ENCODE measurements at regions not wholly inside any gene's neighbourhood (a gene's known extent, or its start where the extent isn't known, plus 50 kb on each side); places are given as distances from the start of the nearest gene placed in this dataset.
A peak's percentile ranks its signal among the peaks of the same experiment; 100 is the strongest.

DNA sequence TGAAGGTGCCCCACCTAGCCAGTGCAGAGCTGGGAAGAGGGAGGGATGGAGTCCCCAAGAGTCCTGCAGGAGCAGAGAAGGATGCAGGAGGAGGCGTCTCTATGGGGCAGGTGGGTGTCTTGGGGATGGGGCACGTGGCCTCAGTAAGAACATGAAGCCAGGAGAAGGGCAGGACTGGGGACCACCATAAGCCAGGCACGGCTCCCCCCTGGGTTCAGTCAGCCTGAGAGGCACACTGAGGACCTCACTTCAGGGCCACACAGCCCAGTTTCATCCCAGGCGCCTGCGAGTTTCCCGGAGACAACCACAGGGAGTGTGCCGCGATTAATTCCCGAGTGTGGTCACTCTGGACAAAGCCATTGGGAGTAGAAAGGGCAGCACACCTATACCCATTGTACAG lies 120.3 kb downstream of the GYPC start:
- no peaks in the 10 kb centered on the region for H3K9me3 ChIP-seq
- H3K36me3 ChIP-seq, result no peaks in the 10 kb centered on the region
- WGBS, 2 donors (ENCODE audit: low coverage in 1 of 2), result 70% methylated on average over 3 of the region's 9 CpGs; no CpG with 5 or more reads in 1 of the 2 donors
- H3K27me3 ChIP-seq, result no peaks in the 10 kb centered on the region
- peaks cover 0 to 10% (median 0%) of the 10 kb centered on the region in 3 donors for H3K4me1 ChIP-seq
- peak; percentile 19 for ATAC-seq
- peak overlapping the region in 3 of 4 donors; percentile 59 to 80 (median 63) for H3K27ac ChIP-seq
- TF ChIP-seq EP300 (IDR thresholded peaks at IDR 0.05) (no peak), POLR2AphosphoS5 (IDR thresholded peaks at IDR 0.05) (no peak), POLR2A (IDR thresholded peaks at IDR 0.05) (no peak)
- TF ChIP-seq, protein P1, sequence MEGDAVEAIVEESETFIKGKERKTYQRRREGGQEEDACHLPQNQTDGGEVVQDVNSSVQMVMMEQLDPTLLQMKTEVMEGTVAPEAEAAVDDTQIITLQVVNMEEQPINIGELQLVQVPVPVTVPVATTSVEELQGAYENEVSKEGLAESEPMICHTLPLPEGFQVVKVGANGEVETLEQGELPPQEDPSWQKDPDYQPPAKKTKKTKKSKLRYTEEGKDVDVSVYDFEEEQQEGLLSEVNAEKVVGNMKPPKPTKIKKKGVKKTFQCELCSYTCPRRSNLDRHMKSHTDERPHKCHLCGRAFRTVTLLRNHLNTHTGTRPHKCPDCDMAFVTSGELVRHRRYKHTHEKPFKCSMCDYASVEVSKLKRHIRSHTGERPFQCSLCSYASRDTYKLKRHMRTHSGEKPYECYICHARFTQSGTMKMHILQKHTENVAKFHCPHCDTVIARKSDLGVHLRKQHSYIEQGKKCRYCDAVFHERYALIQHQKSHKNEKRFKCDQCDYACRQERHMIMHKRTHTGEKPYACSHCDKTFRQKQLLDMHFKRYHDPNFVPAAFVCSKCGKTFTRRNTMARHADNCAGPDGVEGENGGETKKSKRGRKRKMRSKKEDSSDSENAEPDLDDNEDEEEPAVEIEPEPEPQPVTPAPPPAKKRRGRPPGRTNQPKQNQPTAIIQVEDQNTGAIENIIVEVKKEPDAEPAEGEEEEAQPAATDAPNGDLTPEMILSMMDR (IDR thresholded peaks at IDR 0.05), result no peak
- peak overlapping the region; percentile 59 to 73 for H3K4me3 ChIP-seq

DNA sequence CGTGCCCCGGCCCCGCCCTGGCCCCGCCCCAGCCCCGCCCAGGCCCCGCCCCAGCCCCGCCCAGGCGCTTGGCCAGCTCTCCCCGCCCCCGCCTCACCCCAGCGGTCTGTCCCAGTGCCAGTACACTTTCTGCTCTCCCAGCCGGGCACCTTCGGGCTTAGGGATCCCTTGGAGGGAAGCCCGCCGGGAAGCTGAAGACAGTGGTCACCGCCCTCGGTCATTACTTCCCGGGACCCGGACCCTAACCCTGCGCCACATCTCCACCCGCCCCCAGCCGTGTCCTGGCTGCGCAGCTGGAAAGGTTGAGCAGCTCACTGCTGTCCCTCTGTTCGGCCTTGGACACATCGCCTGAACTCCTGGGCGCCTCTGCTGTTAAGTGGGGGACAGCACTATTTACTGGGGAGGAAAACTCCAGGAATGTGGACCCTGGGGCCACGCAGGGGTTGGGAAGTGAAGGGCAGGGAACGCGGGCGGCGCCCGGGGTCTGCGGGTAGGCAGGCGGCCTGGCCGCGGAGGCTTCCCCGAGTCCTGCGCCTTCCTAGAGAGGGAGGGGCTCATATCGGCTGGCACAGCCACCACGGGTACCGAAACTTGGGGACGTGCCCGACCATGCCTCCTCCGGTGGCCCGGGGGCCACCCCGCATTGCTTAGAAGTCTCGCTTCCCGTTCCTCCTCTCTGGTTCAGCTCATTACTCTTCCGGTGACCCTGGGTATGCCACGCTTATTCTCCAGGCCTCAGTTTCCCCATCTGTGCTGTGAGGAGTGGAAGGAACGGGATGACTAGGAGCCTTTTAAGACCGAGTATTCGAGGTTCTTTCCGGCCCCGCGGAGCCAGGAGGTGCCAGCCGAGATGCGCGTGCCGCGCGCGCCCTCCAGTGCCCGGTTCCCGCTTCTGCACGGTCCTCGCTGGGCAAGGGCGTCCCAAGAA lies 121.0 kb downstream of the GYPC start:
- Histone ChIP-seq H3K36me3 (no peaks in the 10 kb centered on the region), H3K27me3 (no peaks in the 10 kb centered on the region), H3K9me3 (no peaks in the 10 kb centered on the region), H3K4me1 (peaks cover 0 to 10% (median 0%) of the 10 kb centered on the region in 3 donors), H3K27ac (peak overlapping the region in 3 of 4 donors; percentile 59 to 80 (median 63)), H3K4me3 (peak overlapping the region; percentile 59 to 73)
- peak; percentile 88 for ATAC-seq
- WGBS, 2 donors (ENCODE audit: low coverage in 1 of 2), result 0% methylated on average over 1 of the region's 68 CpGs; no CpG with 5 or more reads in 1 of the 2 donors
- TF ChIP-seq POLR2A (IDR thresholded peaks at IDR 0.05) (no peak), EP300 (IDR thresholded peaks at IDR 0.05) (no peak), POLR2AphosphoS5 (IDR thresholded peaks at IDR 0.05) (peak; percentile 16)
- TF ChIP-seq, protein P1 (IDR thresholded peaks at IDR 0.05), result peak in 3 of 4 experiments; percentile 89 to 97 (median 93)

DNA sequence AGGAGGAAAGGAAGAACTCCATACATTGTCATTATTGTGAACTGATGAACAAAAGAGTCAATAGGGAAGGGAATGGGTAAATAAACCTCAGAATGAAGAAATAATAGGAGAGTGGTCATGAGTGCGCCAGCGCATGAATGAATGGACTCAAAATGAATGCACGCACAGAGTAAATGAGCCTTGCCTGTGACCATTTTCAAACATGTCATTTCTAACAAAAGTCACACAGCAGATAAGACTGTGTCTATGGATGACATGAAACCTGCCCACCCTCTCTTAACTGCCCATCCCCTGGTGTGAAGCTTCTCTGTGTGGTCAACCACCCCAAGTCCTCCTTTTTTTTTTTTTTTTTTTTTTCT lies 121.1 kb upstream of the TEX51 start:
- no peaks in the 10 kb centered on the region for H3K36me3 ChIP-seq
- no peak for ATAC-seq
- H3K27ac ChIP-seq, result no peak overlapping the region
- no peaks in the 10 kb centered on the region for H3K9me3 ChIP-seq
- TF ChIP-seq POLR2A (IDR thresholded peaks at IDR 0.05) (no peak), EP300 (IDR thresholded peaks at IDR 0.05) (no peak), POLR2AphosphoS5 (IDR thresholded peaks at IDR 0.05) (no peak)
- TF ChIP-seq, protein P1 (IDR thresholded peaks at IDR 0.05), result no peak
- peaks cover 0 to 10% (median 0%) of the 10 kb centered on the region in 3 donors for H3K4me1 ChIP-seq
- H3K4me3 ChIP-seq, result peak overlapping the region in 1 of 2 donors; percentile 59
- 0 to 43% methylated on average over 2 to 3 of the region's 3 CpGs for WGBS, 2 donors (ENCODE audit: low coverage in 1 of 2)
- H3K27me3 ChIP-seq, result no peaks in the 10 kb centered on the region

DNA sequence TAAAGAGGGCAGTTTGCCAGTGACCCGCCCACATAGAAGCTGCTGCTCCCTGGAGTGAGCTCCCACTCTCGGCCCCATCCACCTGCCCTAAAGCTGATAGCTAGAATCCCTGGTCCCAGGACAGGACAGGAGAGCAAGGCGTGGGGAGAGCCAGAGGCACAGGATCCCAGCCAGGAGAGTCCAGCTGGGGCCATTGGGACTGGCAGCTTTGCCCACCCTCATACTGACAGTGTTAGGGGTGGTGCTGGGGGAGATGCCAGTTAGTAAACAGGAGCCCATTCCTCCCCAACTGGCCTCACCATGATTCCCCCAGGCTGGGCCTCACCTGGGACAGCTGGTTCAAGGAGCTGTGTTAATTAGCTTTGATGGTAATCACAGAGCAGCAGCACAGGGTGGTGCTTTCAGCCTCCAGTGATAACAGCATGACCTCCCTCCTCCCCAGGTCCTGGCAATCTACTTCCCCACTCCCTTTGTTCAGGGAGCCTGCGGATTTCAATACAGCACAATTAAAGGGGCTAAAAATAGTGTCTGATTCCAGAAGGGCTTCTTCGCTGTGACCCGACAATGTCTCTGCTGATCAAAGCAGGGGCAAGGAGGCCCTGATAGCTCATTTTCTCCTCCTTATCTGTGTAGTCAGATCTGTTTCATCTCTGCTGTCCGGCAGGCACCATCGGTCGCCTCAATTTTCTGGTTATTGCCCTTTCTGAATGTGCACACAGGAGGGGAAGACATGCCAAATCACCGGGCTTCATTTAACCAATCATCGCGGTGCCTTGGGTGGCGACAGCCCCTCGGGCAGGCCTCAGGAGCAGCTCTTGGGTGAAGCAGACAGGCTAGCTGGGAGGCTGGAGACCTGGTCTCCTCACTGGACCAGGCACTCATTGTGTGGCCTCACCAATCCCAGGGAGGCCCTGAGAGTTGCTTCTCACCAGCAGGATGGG lies 119.9 kb upstream of the TEX51 start:
- Histone ChIP-seq H3K27me3 (no peaks in the 10 kb centered on the region), H3K36me3 (no peaks in the 10 kb centered on the region), H3K27ac (no peak overlapping the region), H3K9me3 (no peaks in the 10 kb centered on the region), H3K4me1 (peaks cover 0 to 10% (median 0%) of the 10 kb centered on the region in 3 donors), H3K4me3 (no peak overlapping the region)
- no peak for TF ChIP-seq EP300 (IDR thresholded peaks at IDR 0.05)
- TF ChIP-seq, protein P1 (IDR thresholded peaks at IDR 0.05), result no peak
- no peak for TF ChIP-seq POLR2A (IDR thresholded peaks at IDR 0.05)
- TF ChIP-seq POLR2AphosphoS5 (IDR thresholded peaks at IDR 0.05), result no peak
- no peak for ATAC-seq
- WGBS, 2 donors (ENCODE audit: low coverage in 1 of 2), result 66 to 83% methylated on average over 5 to 9 of the region's 14 CpGs
